Activated T-cell treated with anti-CD3 and anti-CD28 coated beads, Interleukin-2, amount 50 U/mL, for 24 hours (primary cell): ENCODE measurements at regions not wholly inside any gene's neighbourhood (a gene's known extent, or its start where the extent isn't known, plus 50 kb on each side); places are given as distances from the start of the nearest gene placed in this dataset.

Source experiments
- DNase-seq: peaks from one replicate; pipeline ENCODE4 v3.0.0-alpha.2; 2020
- H3K27ac Mint-ChIP-seq: 2 replicates; pipeline ENCODE4 v1.8.0; 2020; ENCODE audit warnings: mild to moderate bottlenecking, mixed read lengths
- H3K27me3 Mint-ChIP-seq: 2 replicates; pipeline ENCODE4 v1.8.0; 2020; ENCODE audit warnings: mixed read lengths
- H3K36me3 Mint-ChIP-seq: 2 replicates; pipeline ENCODE4 v1.8.0; 2020; ENCODE audit warnings: low read depth, mixed read lengths
- H3K4me1 Mint-ChIP-seq: 2 replicates; pipeline ENCODE4 v1.8.0; 2020; ENCODE audit warnings: low read depth, mixed read lengths
- H3K4me3 Mint-ChIP-seq: 2 replicates; pipeline ENCODE4 v1.8.0; 2020; ENCODE audit warnings: mild to moderate bottlenecking, moderate library complexity, mixed read lengths
- H3K9me3 Mint-ChIP-seq: 2 replicates; pipeline ENCODE4 v1.8.0; 2020; ENCODE audit warnings: mixed read lengths

DNA sequence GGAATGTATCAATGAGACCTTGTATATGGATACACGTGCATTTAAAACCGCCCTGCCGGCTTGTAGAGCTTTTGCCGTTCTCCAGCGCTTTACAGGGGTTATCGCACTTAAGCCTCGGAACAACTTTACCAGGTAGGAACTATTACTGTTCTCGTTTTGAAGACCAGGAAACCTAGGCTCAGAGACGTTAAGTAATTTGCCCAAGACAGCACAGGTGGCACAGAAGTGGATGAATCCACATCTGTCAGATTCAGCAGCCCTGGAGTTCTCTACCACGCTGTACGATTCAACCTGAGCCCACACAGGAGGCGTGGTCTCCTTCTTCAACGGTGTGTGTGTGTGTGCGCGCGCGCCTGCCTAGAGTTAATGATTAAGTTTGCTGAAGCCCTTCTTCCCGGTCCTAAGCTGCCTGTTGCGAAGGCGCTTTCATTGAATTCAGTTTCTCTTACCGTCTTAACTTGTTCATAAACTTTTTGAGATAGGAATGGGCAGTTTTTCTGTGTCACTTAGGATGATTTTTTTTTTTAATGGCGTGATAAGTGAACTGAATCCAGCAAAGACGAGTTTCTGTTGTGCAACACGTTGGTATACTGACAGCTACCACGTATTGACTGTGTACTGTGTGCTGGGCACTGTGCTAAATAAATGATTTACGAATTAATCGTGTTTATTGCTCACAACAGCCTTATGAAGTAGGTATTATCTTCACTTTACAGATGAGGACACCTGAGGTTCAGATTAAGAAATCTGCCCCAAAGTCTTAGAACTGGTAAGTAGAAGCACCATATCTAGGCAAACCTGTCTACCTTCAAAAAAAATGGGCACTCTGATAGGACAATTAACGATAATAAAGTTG is 67.4 kb downstream of the KCNRG start:
- Mint-ChIP-seq H3K36me3 (peaks cover 56% of the 10 kb centered on the region), H3K27ac (peak overlapping the region; percentile 99), H3K4me1 (peaks cover 50% of the 10 kb centered on the region), H3K4me3 (peak overlapping the region; percentile 97), H3K9me3 (no peaks in the 10 kb centered on the region), H3K27me3 (peaks cover 12% of the 10 kb centered on the region)
- peak; percentile 80 for DNase-seq

DNA sequence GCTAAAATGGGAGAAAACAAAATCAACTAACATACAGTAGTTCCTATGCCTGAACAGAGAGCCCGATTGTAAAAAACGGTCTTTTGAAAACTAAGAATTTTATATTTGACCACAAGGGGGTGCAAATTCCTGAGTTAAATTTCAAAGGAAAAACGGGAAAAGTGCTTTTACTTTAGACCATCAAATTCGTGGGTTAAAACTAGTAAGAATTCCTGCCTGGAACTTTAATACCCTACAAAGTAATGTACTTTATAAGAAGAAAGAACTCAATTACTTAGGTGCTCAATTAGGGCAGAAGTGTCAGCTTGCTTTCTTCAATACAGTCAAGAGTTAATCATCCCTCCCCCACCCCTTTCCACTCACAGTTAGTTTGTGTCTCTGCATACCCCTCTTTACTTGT is 69.8 kb downstream of the KCNRG start:
- Mint-ChIP-seq H3K4me1 (peaks cover 36% of the 10 kb centered on the region), H3K9me3 (no peaks in the 10 kb centered on the region), H3K4me3 (peak overlapping the region; percentile 33), H3K27ac (no peak overlapping the region), H3K27me3 (peaks cover 2% of the 10 kb centered on the region), H3K36me3 (peaks cover 46% of the 10 kb centered on the region)
- DNase-seq, result no peak

DNA sequence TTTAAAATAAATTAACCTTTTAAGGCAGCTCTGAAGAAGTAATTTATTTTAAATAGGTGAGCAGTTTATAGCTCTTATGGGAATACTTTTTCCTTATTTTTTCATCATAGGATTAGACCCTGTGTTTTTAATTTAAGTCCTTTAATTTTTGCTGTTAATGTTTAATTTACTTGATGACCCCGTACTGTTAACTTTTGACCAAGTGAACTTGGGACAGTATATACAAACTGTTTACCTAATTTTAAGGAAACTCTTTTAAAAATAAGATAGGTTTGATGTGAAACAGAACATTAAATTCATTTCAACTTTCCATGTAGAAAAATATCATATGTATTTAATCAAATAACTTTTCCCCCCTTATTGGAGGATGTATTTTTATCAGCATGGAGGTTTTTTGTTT is 74.4 kb downstream of the KCNRG start:
- Mint-ChIP-seq H3K27me3 (no peaks in the 10 kb centered on the region), H3K4me3 (no peak overlapping the region), H3K9me3 (no peaks in the 10 kb centered on the region), H3K36me3 (peaks cover 16% of the 10 kb centered on the region), H3K4me1 (peaks cover 21% of the 10 kb centered on the region), H3K27ac (no peak overlapping the region)
- DNase-seq, result no peak

DNA sequence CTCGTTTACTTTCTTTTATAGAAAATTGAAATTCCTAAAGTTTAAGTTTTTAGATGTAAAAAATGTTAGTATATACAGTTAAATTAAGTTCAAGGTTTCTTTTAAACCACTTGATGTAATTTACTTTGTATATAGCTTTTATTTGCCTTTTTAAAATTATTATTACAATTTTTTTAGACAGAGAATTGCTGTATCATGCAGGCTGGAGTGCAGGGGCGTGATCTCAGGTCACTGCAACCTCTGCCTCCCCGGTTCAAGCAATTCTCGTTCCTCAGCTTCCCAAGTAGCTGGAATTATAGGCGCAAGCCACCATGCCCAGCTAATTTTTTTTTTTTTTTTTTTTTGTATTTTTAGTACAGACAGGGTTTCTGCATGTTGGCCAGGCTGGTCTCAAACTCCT is 75.0 kb downstream of the KCNRG start:
- no peaks in the 10 kb centered on the region for H3K9me3 Mint-ChIP-seq
- peaks cover 13% of the 10 kb centered on the region for H3K36me3 Mint-ChIP-seq
- H3K4me3 Mint-ChIP-seq, result no peak overlapping the region
- peaks cover 19% of the 10 kb centered on the region for H3K4me1 Mint-ChIP-seq
- H3K27me3 Mint-ChIP-seq, result no peaks in the 10 kb centered on the region
- DNase-seq, result no peak
- no peak overlapping the region for H3K27ac Mint-ChIP-seq

DNA sequence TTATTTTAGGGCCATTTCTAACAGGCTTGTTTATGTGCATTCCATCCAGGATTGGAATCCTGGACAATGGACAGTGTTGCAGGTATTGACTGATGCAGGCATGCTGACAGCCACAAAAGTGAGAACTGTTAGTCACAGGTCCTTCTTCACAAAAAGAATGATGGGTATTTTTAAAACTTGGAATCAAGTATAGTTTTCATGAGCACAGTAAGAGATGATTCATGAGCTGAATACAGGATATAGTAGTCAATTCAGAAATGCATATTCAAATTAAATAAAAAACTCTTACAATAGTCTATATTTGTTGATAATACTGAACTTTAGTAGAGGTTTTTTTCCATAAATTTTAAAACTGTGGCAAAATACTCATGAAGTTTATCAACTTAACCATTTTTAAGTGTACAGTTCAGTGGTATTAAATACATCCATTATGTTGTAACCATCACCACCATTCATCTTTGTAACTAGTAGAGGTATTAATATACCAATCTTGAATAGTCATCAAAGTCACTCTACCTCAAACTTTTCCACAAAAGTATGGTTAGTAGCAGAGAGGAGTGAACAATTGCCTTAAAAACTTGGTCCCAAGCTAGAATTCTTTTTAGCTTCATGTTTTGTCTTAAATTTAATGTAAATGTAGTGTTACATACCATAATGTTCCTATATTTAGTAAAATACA is 79.5 kb downstream of the KCNRG start:
- H3K4me3 Mint-ChIP-seq, result no peak overlapping the region
- H3K4me1 Mint-ChIP-seq, result peaks cover 34% of the 10 kb centered on the region
- H3K27me3 Mint-ChIP-seq, result no peaks in the 10 kb centered on the region
- H3K36me3 Mint-ChIP-seq, result peaks cover 37% of the 10 kb centered on the region
- no peak for DNase-seq
- H3K9me3 Mint-ChIP-seq, result peaks cover 12% of the 10 kb centered on the region
- H3K27ac Mint-ChIP-seq, result peak overlapping the region; percentile 32

DNA sequence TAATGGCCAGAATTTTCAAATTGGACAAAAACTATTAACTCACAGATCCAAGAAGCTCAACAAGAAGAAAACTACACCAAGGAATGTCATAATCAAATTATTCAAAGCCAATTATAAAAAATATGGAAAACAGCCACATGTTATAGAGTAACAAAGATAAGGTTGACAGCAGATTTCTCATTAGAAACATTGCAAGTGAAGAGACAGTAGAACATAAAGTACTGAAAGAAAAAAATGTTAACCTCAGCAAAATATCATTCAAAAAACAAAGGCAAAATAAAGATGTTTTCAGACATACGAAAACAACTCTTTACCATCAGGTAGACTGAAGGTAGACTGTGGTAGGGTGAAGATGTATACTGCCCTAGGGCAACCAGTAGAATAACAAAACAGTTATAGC is 83.4 kb downstream of the KCNRG start:
- no peaks in the 10 kb centered on the region for H3K27me3 Mint-ChIP-seq
- DNase-seq, result no peak
- H3K27ac Mint-ChIP-seq, result no peak overlapping the region
- H3K9me3 Mint-ChIP-seq, result peaks cover 12% of the 10 kb centered on the region
- peaks cover 42% of the 10 kb centered on the region for H3K36me3 Mint-ChIP-seq
- no peak overlapping the region for H3K4me3 Mint-ChIP-seq
- peaks cover 53% of the 10 kb centered on the region for H3K4me1 Mint-ChIP-seq

DNA sequence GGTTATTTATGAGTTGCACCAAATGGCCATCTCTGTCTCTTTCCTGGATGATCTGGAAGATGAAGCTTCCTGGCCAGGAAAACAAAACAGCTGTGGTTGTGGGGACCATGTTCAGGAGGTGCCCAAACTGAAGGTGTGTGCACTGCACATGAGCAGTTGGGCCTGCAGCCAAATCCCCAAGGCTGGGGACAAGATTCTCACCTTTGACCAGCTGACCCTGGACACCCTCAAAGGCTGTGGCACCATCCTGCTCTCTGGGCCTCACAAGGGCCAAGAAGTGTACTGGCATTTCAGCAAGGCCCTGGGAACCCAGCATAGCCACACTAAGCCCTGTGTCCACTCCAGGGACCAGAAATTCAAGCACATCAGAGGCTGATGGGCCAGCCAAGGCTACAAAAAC is 84.2 kb downstream of the KCNRG start:
- peaks cover 40% of the 10 kb centered on the region for H3K36me3 Mint-ChIP-seq
- peaks cover 12% of the 10 kb centered on the region for H3K9me3 Mint-ChIP-seq
- DNase-seq, result no peak
- H3K27ac Mint-ChIP-seq, result no peak overlapping the region
- peaks cover 56% of the 10 kb centered on the region for H3K4me1 Mint-ChIP-seq
- H3K4me3 Mint-ChIP-seq, result no peak overlapping the region
- no peaks in the 10 kb centered on the region for H3K27me3 Mint-ChIP-seq

DNA sequence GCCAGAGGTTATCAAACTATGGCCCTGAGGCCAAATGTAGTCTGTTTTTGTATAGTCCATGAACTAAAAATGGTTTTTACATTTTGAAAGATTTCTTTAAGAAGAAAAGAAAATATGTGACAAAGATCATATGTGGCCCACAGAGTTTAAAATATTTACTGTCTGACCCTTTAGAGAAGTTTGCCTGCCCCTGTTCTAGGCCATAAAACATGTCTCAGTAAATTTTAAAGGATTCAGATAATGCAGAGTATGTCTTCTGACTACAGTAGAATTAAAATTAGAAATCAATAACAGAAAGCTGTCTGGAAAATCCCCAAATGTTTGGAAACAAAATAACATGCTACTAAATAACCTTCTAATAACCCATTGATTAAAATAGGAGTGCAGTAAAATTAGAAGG is 86.3 kb downstream of the KCNRG start:
- DNase-seq, result no peak

DNA sequence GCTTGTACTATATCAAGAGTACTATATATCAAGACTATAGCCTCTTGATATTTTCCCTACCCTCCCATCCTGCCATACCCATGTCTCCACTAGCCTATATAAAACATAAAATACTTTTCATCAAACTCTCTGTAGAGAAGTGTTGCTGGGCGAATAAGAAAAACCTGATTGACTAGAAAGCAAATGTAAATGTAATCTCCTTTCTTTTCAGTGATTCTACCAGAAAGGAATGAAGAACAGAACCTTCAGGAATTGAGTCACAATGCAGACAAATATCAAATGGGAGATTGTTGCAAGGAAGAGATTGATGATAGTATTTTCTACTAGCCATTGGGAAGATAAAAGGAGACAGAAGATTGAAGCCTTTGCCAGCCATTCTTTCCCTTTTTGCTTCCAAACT is 89.2 kb downstream of the KCNRG start:
- Mint-ChIP-seq H3K27ac (no peak overlapping the region), H3K4me1 (peaks cover 51% of the 10 kb centered on the region), H3K4me3 (no peak overlapping the region), H3K9me3 (no peaks in the 10 kb centered on the region), H3K27me3 (no peaks in the 10 kb centered on the region), H3K36me3 (peaks cover 31% of the 10 kb centered on the region)
- no peak for DNase-seq

More for the DNA sequence above, 86.3 kb downstream of the KCNRG start:
- no peak overlapping the region for H3K27ac Mint-ChIP-seq
- H3K9me3 Mint-ChIP-seq, result peaks cover 12% of the 10 kb centered on the region
- H3K4me3 Mint-ChIP-seq, result no peak overlapping the region
- H3K36me3 Mint-ChIP-seq, result peaks cover 42% of the 10 kb centered on the region
- H3K4me1 Mint-ChIP-seq, result peaks cover 55% of the 10 kb centered on the region
- H3K27me3 Mint-ChIP-seq, result no peaks in the 10 kb centered on the region

DNA sequence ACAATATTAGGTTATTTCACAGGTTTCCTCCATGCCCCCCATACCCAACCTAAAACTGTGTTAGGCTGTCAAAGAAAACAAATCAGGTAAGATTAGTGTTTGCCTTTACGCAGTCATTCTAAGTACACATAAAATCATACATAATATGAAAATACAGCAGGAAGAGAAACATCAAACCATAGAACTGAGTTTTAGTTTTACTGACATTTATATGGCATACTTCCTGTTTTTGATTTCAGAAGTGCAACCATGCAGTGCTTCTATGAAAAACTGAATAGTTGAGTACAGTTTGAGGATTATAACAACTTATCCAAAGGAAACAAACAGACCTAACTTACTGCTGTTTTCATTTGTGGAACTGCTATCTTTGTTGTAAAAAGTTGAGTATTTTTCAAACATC is 91.3 kb downstream of the KCNRG start:
- no peaks in the 10 kb centered on the region for H3K27me3 Mint-ChIP-seq
- H3K36me3 Mint-ChIP-seq, result peaks cover 25% of the 10 kb centered on the region
- H3K4me1 Mint-ChIP-seq, result peaks cover 49% of the 10 kb centered on the region
- DNase-seq, result no peak
- H3K4me3 Mint-ChIP-seq, result no peak overlapping the region
- no peaks in the 10 kb centered on the region for H3K9me3 Mint-ChIP-seq
- H3K27ac Mint-ChIP-seq, result peak overlapping the region; percentile 76

DNA sequence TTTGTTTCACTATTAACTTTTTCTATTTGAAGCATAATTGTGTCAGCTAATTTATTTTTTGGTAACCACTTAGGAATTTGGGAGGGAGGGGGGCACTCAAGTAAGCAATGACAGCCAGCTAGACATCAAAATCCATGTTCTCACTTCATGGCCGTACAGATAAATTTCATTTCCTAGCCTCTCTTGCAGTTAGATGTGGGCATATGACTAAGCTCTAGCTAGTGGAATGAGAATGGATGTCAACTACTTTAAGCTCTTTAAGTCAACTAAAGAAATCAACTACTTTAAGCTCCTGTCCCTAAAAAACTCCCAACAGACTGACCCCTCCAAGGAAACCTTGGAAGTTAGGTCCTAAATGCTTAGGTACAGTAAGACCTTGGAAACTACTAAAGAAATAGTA is 92.0 kb downstream of the KCNRG start:
- peaks cover 47% of the 10 kb centered on the region for H3K4me1 Mint-ChIP-seq
- H3K9me3 Mint-ChIP-seq, result no peaks in the 10 kb centered on the region
- no peaks in the 10 kb centered on the region for H3K27me3 Mint-ChIP-seq
- H3K4me3 Mint-ChIP-seq, result no peak overlapping the region
- H3K36me3 Mint-ChIP-seq, result peaks cover 25% of the 10 kb centered on the region
- no peak for DNase-seq
- H3K27ac Mint-ChIP-seq, result peak overlapping the region; percentile 18

DNA sequence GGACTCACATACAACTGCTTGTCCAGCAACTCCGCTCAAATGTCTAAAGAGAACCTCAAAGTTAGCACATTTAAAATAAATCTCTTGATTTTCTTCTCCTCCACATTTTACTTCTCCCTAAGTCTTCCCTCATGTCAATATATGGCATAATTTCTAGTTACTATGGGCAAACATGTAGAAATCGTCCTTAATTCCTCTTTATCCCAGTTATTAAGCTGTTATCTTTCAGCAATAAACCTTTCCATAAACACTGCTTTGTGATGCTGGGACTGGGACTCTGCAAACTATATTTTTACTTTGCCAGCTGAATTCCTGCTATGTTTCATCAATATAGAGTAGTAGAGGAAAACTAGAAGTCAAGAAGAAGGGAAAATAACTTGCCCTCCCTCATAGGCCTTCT is 99.7 kb downstream of the KCNRG start:
- Mint-ChIP-seq H3K36me3 (no peaks in the 10 kb centered on the region), H3K9me3 (no peaks in the 10 kb centered on the region), H3K27ac (no peak overlapping the region), H3K27me3 (no peaks in the 10 kb centered on the region), H3K4me1 (peaks cover 18% of the 10 kb centered on the region), H3K4me3 (no peak overlapping the region)
- DNase-seq, result no peak

DNA sequence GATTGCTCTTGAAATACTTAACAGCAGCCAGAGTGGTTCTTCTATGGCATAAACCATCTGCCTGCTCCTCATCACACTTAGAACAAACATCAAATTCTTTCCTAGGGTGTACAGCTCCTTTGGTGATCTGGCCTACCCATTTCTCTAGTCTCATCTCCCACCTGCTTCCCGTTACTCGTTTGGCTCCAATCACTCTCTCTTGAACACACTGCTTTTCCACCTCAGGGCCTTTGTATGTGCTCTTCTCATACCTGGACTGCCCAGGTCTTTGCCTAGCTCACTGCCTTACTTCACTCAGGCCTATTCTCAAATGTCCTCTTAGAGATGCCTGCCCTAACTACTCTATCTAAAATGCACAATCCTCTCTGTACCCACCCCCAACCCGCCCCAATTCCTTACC is 100.5 kb downstream of the KCNRG start:
- Mint-ChIP-seq H3K4me1 (peaks cover 20% of the 10 kb centered on the region), H3K36me3 (no peaks in the 10 kb centered on the region), H3K4me3 (no peak overlapping the region), H3K27ac (no peak overlapping the region), H3K9me3 (no peaks in the 10 kb centered on the region), H3K27me3 (no peaks in the 10 kb centered on the region)
- DNase-seq, result no peak

DNA sequence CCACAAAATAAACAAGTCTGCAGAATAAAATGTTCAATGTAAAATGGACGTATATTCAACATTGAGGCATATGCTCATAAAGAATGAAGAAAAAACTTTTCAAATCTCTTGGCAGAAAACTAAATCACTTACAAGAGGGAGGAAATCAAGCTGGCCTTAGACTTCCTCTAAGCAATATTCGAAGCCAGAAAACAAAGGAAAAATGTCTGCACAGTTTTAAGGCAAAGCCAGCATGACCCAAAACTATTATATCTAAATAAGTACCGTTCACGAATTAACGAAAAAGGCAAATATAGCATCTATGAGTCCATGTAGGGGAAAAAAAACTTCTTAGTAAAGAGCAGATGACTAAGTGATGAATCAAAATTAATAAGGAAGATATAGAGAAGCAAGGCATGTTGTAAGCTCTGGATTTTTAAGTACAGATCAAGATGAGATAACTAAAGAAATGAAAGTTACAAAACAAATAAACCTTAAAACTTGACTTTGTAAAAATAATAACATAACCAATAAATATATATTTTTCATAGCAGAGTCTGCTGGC is 101.3 kb downstream of the KCNRG start:
- no peaks in the 10 kb centered on the region for H3K27me3 Mint-ChIP-seq
- peaks cover 19% of the 10 kb centered on the region for H3K4me1 Mint-ChIP-seq
- H3K4me3 Mint-ChIP-seq, result no peak overlapping the region
- no peak overlapping the region for H3K27ac Mint-ChIP-seq
- DNase-seq, result no peak
- no peaks in the 10 kb centered on the region for H3K9me3 Mint-ChIP-seq
- no peaks in the 10 kb centered on the region for H3K36me3 Mint-ChIP-seq

DNA sequence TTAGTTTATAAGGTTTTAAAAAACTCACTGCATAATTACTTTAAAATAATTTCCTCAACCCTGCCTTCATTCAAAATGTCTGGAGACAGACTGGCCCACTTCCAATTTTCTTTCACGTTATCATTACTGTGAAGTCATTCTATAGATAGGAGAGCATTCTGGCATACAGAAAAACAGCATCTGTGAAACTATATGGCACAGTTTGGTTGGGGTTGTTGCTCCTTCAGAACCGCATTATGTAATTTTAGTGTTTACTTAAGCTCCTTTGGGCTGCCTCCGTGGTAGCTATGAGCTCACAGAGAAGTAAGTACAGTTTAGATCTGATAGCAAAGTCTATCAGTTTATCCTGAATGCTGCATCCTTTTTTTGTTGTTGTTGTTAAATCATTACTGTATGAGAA is 104.3 kb downstream of the KCNRG start:
- DNase-seq, result no peak
- Mint-ChIP-seq H3K36me3 (no peaks in the 10 kb centered on the region), H3K4me1 (peaks cover 39% of the 10 kb centered on the region), H3K4me3 (no peak overlapping the region), H3K27ac (no peak overlapping the region), H3K9me3 (no peaks in the 10 kb centered on the region), H3K27me3 (no peaks in the 10 kb centered on the region)
